ENCODE measurements at regions not wholly inside any gene's neighbourhood (a gene's known extent, or its start where the extent isn't known, plus 50 kb on each side); places are given as distances from the start of the nearest gene placed in this dataset.

DNA sequence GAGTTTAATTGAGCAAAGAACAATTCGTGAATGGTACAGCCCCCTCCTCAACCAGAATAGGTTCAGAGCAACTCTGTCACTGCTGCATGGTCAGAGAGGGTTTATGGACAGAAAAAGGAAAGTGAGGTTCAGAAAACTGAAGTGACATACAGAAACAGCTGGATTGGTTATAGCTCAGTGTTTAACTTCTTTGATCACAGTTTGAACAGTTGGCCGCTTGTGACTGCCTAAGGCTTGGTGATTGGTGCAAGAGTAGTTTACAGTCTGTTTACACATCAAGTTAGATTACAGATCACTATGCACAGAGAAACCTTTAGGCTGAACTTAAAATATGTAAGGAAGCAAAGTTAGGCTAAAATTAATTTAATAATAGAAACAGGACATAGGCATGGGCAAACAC, 459.2 kb downstream of the KCNJ3 start:
- ChIA-PET CTCF (no interaction called here), POLR2A (no interaction called here)
- no peak overlapping the region for H3K27ac Mint-ChIP-seq
- H3K9me3 ChIP-seq (ENCODE audit: control extremely low read depth in 1 of 3, control insufficient read depth in 2 of 3, insufficient read depth in 1 of 3, low read length in 2 of 3), result no peaks in the 10 kb centered on the region
- no peak overlapping the region for H3K27ac ChIP-seq (ENCODE audit: low read length in 2 of 2)
- TF ChIP-seq, protein P1, sequence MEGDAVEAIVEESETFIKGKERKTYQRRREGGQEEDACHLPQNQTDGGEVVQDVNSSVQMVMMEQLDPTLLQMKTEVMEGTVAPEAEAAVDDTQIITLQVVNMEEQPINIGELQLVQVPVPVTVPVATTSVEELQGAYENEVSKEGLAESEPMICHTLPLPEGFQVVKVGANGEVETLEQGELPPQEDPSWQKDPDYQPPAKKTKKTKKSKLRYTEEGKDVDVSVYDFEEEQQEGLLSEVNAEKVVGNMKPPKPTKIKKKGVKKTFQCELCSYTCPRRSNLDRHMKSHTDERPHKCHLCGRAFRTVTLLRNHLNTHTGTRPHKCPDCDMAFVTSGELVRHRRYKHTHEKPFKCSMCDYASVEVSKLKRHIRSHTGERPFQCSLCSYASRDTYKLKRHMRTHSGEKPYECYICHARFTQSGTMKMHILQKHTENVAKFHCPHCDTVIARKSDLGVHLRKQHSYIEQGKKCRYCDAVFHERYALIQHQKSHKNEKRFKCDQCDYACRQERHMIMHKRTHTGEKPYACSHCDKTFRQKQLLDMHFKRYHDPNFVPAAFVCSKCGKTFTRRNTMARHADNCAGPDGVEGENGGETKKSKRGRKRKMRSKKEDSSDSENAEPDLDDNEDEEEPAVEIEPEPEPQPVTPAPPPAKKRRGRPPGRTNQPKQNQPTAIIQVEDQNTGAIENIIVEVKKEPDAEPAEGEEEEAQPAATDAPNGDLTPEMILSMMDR (IDR thresholded peaks at IDR 0.05), result no peak
- no peak for TF ChIP-seq EZH2 (IDR thresholded peaks at IDR 0.05; ENCODE audit: borderline replicate concordance, insufficient read depth, low read depth, low read length, poor library complexity, severe bottlenecking)
- H3K27me3 ChIP-seq (replicated peaks in 1 of 4; ENCODE audit: control extremely low read depth in 1 of 4, control insufficient read depth in 3 of 4, insufficient read depth in 4 of 4, low read length in 3 of 4), result no peaks in the 10 kb centered on the region
- H3K4me1 Mint-ChIP-seq, result no peaks in the 10 kb centered on the region
- no peak overlapping the region for H3K4me3 ChIP-seq (ENCODE audit: control extremely low read depth in 1 of 5, extremely low read depth in 1 of 5, insufficient read depth in 1 of 5, low read depth in 2 of 5, low read length in 4 of 5)
- no peaks in the 10 kb centered on the region for H3K27me3 Mint-ChIP-seq
- intact Hi-C loops (cut with micrococcal nuclease), result no loop called here
- H3K4me3 Mint-ChIP-seq, result no peak overlapping the region
- no peaks in the 10 kb centered on the region for H4K20me1 ChIP-seq (ENCODE audit: control insufficient read depth, insufficient read depth, low read length, poor library complexity, severe bottlenecking)
- no peaks in the 10 kb centered on the region for H3K36me3 ChIP-seq (replicated peaks in 1 of 2; ENCODE audit: control extremely low read depth in 1 of 2, control insufficient read depth in 1 of 2, extremely low read depth in 1 of 2, insufficient read depth in 2 of 2, low read length in 1 of 2)
- no peak overlapping the region for H2AFZ ChIP-seq (ENCODE audit: insufficient read depth, low read depth, low read length, poor library complexity, severe bottlenecking)
- no peak overlapping the region for H3K9ac ChIP-seq (ENCODE audit: low read length)
- no peak overlapping the region for H3K4me2 ChIP-seq (replicated peaks; ENCODE audit: low read depth, low read length, poor library complexity, severe bottlenecking)
- H3K79me2 ChIP-seq (ENCODE audit: control insufficient read depth, insufficient read depth, low read length), result no peaks in the 10 kb centered on the region
- WGBS (ENCODE audit: insufficient coverage), result no CpG with 5 or more reads among the region's 2 CpGs
- DNase-seq, result no peak
- no peaks in the 10 kb centered on the region for H3K9me3 Mint-ChIP-seq (ENCODE audit: insufficient read depth)
- no peak for ATAC-seq (ENCODE audit: low read depth)
- H3K4me1 ChIP-seq (ENCODE audit: control insufficient read depth in 2 of 2, insufficient read depth in 2 of 2, low read length in 2 of 2), result no peaks in the 10 kb centered on the region

DNA sequence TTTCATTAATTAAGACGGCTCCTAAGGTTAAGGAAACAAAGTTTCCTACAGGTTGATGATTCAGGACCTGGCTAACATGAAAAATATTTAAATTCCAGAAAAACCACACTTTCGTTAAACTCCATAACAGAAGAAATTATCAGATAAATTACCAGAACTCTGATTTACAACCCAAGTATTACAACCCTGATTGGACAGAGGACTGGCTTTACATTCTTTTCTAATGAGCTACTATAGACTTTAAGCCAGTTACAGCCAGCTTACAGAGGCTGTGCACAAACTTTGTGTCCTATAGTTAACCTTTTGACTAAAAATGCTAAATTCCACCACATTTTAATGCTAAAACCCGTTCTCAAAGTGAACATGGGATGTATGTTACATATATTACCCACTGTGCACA, 458.6 kb downstream of the KCNJ3 start:
- H3K4me3 ChIP-seq (ENCODE audit: control extremely low read depth in 1 of 5, extremely low read depth in 1 of 5, insufficient read depth in 1 of 5, low read depth in 2 of 5, low read length in 4 of 5), result no peak overlapping the region
- ChIA-PET CTCF (no interaction called here), POLR2A (no interaction called here)
- H3K4me1 Mint-ChIP-seq, result no peaks in the 10 kb centered on the region
- H3K27me3 ChIP-seq (replicated peaks in 1 of 4; ENCODE audit: control extremely low read depth in 1 of 4, control insufficient read depth in 3 of 4, insufficient read depth in 4 of 4, low read length in 3 of 4), result no peaks in the 10 kb centered on the region
- WGBS (ENCODE audit: insufficient coverage), result 100% methylated on average over 1 of the region's 3 CpGs
- DNase-seq (no peak), ATAC-seq (ENCODE audit: low read depth) (no peak)
- H3K27ac Mint-ChIP-seq, result no peak overlapping the region
- no peak overlapping the region for H3K9ac ChIP-seq (ENCODE audit: low read length)
- H3K9me3 ChIP-seq (ENCODE audit: control extremely low read depth in 1 of 3, control insufficient read depth in 2 of 3, insufficient read depth in 1 of 3, low read length in 2 of 3), result no peaks in the 10 kb centered on the region
- H3K36me3 ChIP-seq (replicated peaks in 1 of 2; ENCODE audit: control extremely low read depth in 1 of 2, control insufficient read depth in 1 of 2, extremely low read depth in 1 of 2, insufficient read depth in 2 of 2, low read length in 1 of 2), result no peaks in the 10 kb centered on the region
- no peaks in the 10 kb centered on the region for H4K20me1 ChIP-seq (ENCODE audit: control insufficient read depth, insufficient read depth, low read length, poor library complexity, severe bottlenecking)
- no peak overlapping the region for H2AFZ ChIP-seq (ENCODE audit: insufficient read depth, low read depth, low read length, poor library complexity, severe bottlenecking)
- H3K4me3 Mint-ChIP-seq, result no peak overlapping the region
- H3K4me1 ChIP-seq (ENCODE audit: control insufficient read depth in 2 of 2, insufficient read depth in 2 of 2, low read length in 2 of 2), result no peaks in the 10 kb centered on the region
- TF ChIP-seq, protein P1 (IDR thresholded peaks at IDR 0.05), result no peak
- TF ChIP-seq EZH2 (IDR thresholded peaks at IDR 0.05; ENCODE audit: borderline replicate concordance, insufficient read depth, low read depth, low read length, poor library complexity, severe bottlenecking), result no peak
- no peaks in the 10 kb centered on the region for H3K9me3 Mint-ChIP-seq (ENCODE audit: insufficient read depth)
- no peak overlapping the region for H3K4me2 ChIP-seq (replicated peaks; ENCODE audit: low read depth, low read length, poor library complexity, severe bottlenecking)
- intact Hi-C loops (cut with micrococcal nuclease), result no loop called here
- no peaks in the 10 kb centered on the region for H3K27me3 Mint-ChIP-seq
- H3K27ac ChIP-seq (ENCODE audit: low read length in 2 of 2), result no peak overlapping the region
- no peaks in the 10 kb centered on the region for H3K79me2 ChIP-seq (ENCODE audit: control insufficient read depth, insufficient read depth, low read length)

Data from B cell (primary cell).